ENCODE measurements at regions not wholly inside any gene's neighbourhood (a gene's known extent, or its start where the extent isn't known, plus 50 kb on each side); places are given as distances from the start of the nearest gene placed in this dataset.
"Not testable (repeated sequence)": the region's sequence is repeated elsewhere in the genome, so short reads cannot be mapped to it uniquely, and the experiment has no call there.

DNA sequence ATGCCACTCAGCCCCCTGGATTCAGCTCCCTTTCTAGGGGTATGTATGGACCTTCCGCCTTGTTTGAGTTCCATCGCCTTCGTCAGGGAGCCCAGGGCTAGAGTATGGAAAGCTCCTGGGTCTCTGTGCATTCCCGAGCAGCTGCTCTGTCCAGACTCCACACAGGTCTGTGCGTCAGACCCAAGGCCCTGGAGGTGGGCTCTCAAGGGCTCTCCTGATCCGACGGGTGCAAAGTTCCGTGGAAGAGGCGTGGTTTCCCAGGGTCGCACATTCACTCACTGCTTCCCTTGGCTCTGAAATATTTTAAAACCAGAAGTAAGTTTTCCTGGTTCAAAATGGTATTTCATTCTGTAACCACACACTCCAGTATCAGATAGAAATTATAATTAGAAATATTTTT lies 863.2 kb downstream of the TRIML1 start:
- Histone ChIP-seq H3K4me1 (ENCODE audit: control insufficient read depth, insufficient read depth, low read length) (no peaks in the 10 kb centered on the region), H3K9me3 (ENCODE audit: control insufficient read depth, insufficient read depth, low read depth, low read length) (no peaks in the 10 kb centered on the region), H3K36me3 (ENCODE audit: control insufficient read depth, insufficient read depth, low read length) (no peaks in the 10 kb centered on the region), H3K4me3 (ENCODE audit: low read depth in 2 of 2, low read length in 2 of 2) (no peak overlapping the region), H3K27ac (ENCODE audit: low read length) (no peak overlapping the region), H3K27me3 (ENCODE audit: control insufficient read depth, insufficient read depth, low read length) (no peaks in the 10 kb centered on the region)
- TF ChIP-seq, protein P1, sequence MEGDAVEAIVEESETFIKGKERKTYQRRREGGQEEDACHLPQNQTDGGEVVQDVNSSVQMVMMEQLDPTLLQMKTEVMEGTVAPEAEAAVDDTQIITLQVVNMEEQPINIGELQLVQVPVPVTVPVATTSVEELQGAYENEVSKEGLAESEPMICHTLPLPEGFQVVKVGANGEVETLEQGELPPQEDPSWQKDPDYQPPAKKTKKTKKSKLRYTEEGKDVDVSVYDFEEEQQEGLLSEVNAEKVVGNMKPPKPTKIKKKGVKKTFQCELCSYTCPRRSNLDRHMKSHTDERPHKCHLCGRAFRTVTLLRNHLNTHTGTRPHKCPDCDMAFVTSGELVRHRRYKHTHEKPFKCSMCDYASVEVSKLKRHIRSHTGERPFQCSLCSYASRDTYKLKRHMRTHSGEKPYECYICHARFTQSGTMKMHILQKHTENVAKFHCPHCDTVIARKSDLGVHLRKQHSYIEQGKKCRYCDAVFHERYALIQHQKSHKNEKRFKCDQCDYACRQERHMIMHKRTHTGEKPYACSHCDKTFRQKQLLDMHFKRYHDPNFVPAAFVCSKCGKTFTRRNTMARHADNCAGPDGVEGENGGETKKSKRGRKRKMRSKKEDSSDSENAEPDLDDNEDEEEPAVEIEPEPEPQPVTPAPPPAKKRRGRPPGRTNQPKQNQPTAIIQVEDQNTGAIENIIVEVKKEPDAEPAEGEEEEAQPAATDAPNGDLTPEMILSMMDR (IDR thresholded peaks at IDR 0.05) = no peak
- TF ChIP-seq POLR2AphosphoS5 (IDR thresholded peaks at IDR 0.05; ENCODE audit: low read depth, low read length) (no peak), TCF7L2 (IDR thresholded peaks at IDR 0.05; ENCODE audit: low read depth, low read length) (no peak), REST (IDR thresholded peaks at IDR 0.05; ENCODE audit: insufficient read depth in 1 of 2, low read depth in 2 of 2, low read length in 1 of 2) (no peak), SIN3A (IDR thresholded peaks at IDR 0.05; ENCODE audit: borderline replicate concordance, insufficient read depth, low read depth, low read length) (no peak)
- ChIA-PET CTCF (no interaction called here), POLR2A (no interaction called here)
- intact Hi-C loops (cut with micrococcal nuclease; ENCODE audit: unreplicated experiment) (no loop called here), in situ Hi-C loops (cut with HindIII; ENCODE audit: low pct_unique_long_range_greater_than_20kb, low sequenced_read_pairs) (no loop called here)
- BruUV-seq (replicated peaks) = no TSS peak
- DNase-seq (ENCODE audit: low read depth, low spot score) (no peak), ATAC-seq (no peak)

- in situ Hi-C loops (cut with HindIII; ENCODE audit: low pct_unique_long_range_greater_than_20kb, low sequenced_read_pairs); BruUV-seq (replicated peaks); H3K27me3 ChIP-seq (ENCODE audit: control insufficient read depth, insufficient read depth, low read length); CTCF ChIA-PET; H3K4me1 ChIP-seq (ENCODE audit: control insufficient read depth, insufficient read depth, low read length); H3K27ac ChIP-seq (ENCODE audit: low read length); intact Hi-C loops (cut with micrococcal nuclease; ENCODE audit: unreplicated experiment); ATAC-seq; DNase-seq (ENCODE audit: low read depth, low spot score); H3K4me3 ChIP-seq (ENCODE audit: low read depth in 2 of 2, low read length in 2 of 2); H3K9me3 ChIP-seq (ENCODE audit: control insufficient read depth, insufficient read depth, low read depth, low read length); H3K36me3 ChIP-seq (ENCODE audit: control insufficient read depth, insufficient read depth, low read length); POLR2A ChIA-PET: not testable (repeated sequence)
These were observed 871.4 kb downstream of the TRIML1 start for GRCh38 chr4:189010452-189011217.

GRCh38 chr4:189021831-189022230 lies 882.6 kb downstream of the TRIML1 start:
- no peak overlapping the region for H3K4me3 ChIP-seq (ENCODE audit: low read depth in 2 of 2, low read length in 2 of 2)
- in situ Hi-C loops (cut with HindIII; ENCODE audit: low pct_unique_long_range_greater_than_20kb, low sequenced_read_pairs) = no loop called here
- POLR2A ChIA-PET = no interaction called here
- no TSS peak for BruUV-seq (replicated peaks)
- H3K4me1 ChIP-seq (ENCODE audit: control insufficient read depth, insufficient read depth, low read length) = no peaks in the 10 kb centered on the region
- CTCF ChIA-PET = no interaction called here
- no peaks in the 10 kb centered on the region for H3K9me3 ChIP-seq (ENCODE audit: control insufficient read depth, insufficient read depth, low read depth, low read length)
- no peak overlapping the region for H3K27ac ChIP-seq (ENCODE audit: low read length)
- ATAC-seq = no peak
- no peaks in the 10 kb centered on the region for H3K27me3 ChIP-seq (ENCODE audit: control insufficient read depth, insufficient read depth, low read length)
- no peak for DNase-seq (ENCODE audit: low read depth, low spot score)
- H3K36me3 ChIP-seq (ENCODE audit: control insufficient read depth, insufficient read depth, low read length) = no peaks in the 10 kb centered on the region
- intact Hi-C loops (cut with micrococcal nuclease; ENCODE audit: unreplicated experiment) = no loop called here
- TF ChIP-seq TCF7L2 (IDR thresholded peaks at IDR 0.05; ENCODE audit: low read depth, low read length) (no peak), SIN3A (IDR thresholded peaks at IDR 0.05; ENCODE audit: borderline replicate concordance, insufficient read depth, low read depth, low read length) (no peak), POLR2AphosphoS5 (IDR thresholded peaks at IDR 0.05; ENCODE audit: low read depth, low read length) (no peak)
